ENCODE measurements at regions not wholly inside any gene's neighbourhood (a gene's known extent, or its start where the extent isn't known, plus 50 kb on each side); places are given as distances from the start of the nearest gene placed in this dataset.

GRCh38 chr10:108689891-108690290 is 1233.4 kb downstream of the XPNPEP1 start:
- ATAC-seq, result no peak
- H3K27me3 ChIP-seq (ENCODE audit: insufficient read depth), result no peaks in the 10 kb centered on the region
- Mint-ChIP-seq H3K36me3 (ENCODE audit: low read depth) (no peaks in the 10 kb centered on the region), H3K27me3 (ENCODE audit: insufficient read depth, low read depth, poor library complexity) (no peaks in the 10 kb centered on the region), H3K9me3 (no peaks in the 10 kb centered on the region; the same call in 2 of the 3 replicates), H3K4me1 (peaks cover 9% of the 10 kb centered on the region), H3K27ac (no peak overlapping the region), H3K4me3 (no peak overlapping the region)
- no peaks in the 10 kb centered on the region for H3K9me2 ChIP-seq (ENCODE audit: insufficient read depth)
- no peak for DNase-seq (ENCODE audit: low spot score)
- no peaks in the 10 kb centered on the region for H3F3A ChIP-seq (replicated peaks; ENCODE audit: low read depth)
- no peak overlapping the region for H3K4me2 ChIP-seq
- no peaks in the 10 kb centered on the region for H3K79me2 ChIP-seq (replicated peaks; ENCODE audit: insufficient read depth)
- H4K20me1 ChIP-seq (replicated peaks; ENCODE audit: insufficient read depth), result no peaks in the 10 kb centered on the region
- TF ChIP-seq POLR2AphosphoS5 (IDR thresholded peaks at IDR 0.05; ENCODE audit: low read depth), result no peak
- TF ChIP-seq EZH2 (IDR thresholded peaks at IDR 0.05; ENCODE audit: low read depth, unreplicated experiment), result no peak
- TF ChIP-seq ETS1 (IDR thresholded peaks at IDR 0.05), result no peak
- no peak for TF ChIP-seq ZNF462 (CRISPR knock-in tag; IDR thresholded peaks at IDR 0.05)
- TF ChIP-seq JUNB (IDR thresholded peaks at IDR 0.05; ENCODE audit: unreplicated experiment), result no peak
- no peaks in the 10 kb centered on the region for H3K4me1 ChIP-seq (ENCODE audit: insufficient read depth)
- no peak overlapping the region for H3K27ac ChIP-seq (ENCODE audit: low read depth)
- H2AFZ ChIP-seq, result no peak overlapping the region
- H3K36me3 ChIP-seq (ENCODE audit: insufficient read depth), result no peaks in the 10 kb centered on the region
- H3K4me3 ChIP-seq, result no peak overlapping the region

GRCh38 chr10:108688314-108688713 is 1235.0 kb downstream of the XPNPEP1 start:
- H3K36me3 Mint-ChIP-seq (ENCODE audit: low read depth), result no peaks in the 10 kb centered on the region
- H3K9me2 ChIP-seq (ENCODE audit: insufficient read depth), result no peaks in the 10 kb centered on the region
- H3K27me3 ChIP-seq (ENCODE audit: insufficient read depth), result no peaks in the 10 kb centered on the region
- H3K27me3 Mint-ChIP-seq (ENCODE audit: insufficient read depth, low read depth, poor library complexity), result no peaks in the 10 kb centered on the region
- H3K27ac ChIP-seq (ENCODE audit: low read depth), result no peak overlapping the region
- no peak for ATAC-seq
- no peak overlapping the region for H3K4me2 ChIP-seq
- H3K9me3 Mint-ChIP-seq, result no peaks in the 10 kb centered on the region
- H3F3A ChIP-seq (replicated peaks; ENCODE audit: low read depth), result no peaks in the 10 kb centered on the region
- peaks cover 12% of the 10 kb centered on the region for H3K4me1 Mint-ChIP-seq
- no peaks in the 10 kb centered on the region for H3K4me1 ChIP-seq (ENCODE audit: insufficient read depth)
- H2AFZ ChIP-seq, result no peak overlapping the region
- H3K79me2 ChIP-seq (replicated peaks; ENCODE audit: insufficient read depth), result no peaks in the 10 kb centered on the region
- DNase-seq (ENCODE audit: low spot score), result no peak
- no peak overlapping the region for H3K27ac Mint-ChIP-seq
- no peak overlapping the region for H3K4me3 ChIP-seq
- no peak overlapping the region for H3K4me3 Mint-ChIP-seq
- no peaks in the 10 kb centered on the region for H4K20me1 ChIP-seq (replicated peaks; ENCODE audit: insufficient read depth)
- H3K36me3 ChIP-seq (ENCODE audit: insufficient read depth), result no peaks in the 10 kb centered on the region
- TF ChIP-seq ZNF331 (CRISPR knock-in tag; IDR thresholded peaks at IDR 0.05; ENCODE audit: low read depth) (no peak), REST (IDR thresholded peaks at IDR 0.05; ENCODE audit: unreplicated experiment) (no peak)

Measured in GM23338 (cell line).